ENCODE measurements at regions not wholly inside any gene's neighbourhood (a gene's known extent, or its start where the extent isn't known, plus 50 kb on each side); places are given as distances from the start of the nearest gene placed in this dataset.

GRCh38 chr5:72667708-72668107 lies 148.8 kb upstream of the TNPO1 start:
- WGBS = 95% methylated on average over 1 of the region's 1 CpG
- intact Hi-C loops (cut with DNase I) = no loop called here
- Histone ChIP-seq H3K9me3 (no peaks in the 10 kb centered on the region), H3K4me3 (no peak overlapping the region), H3K4me1 (peaks cover 0 to 5% (median 0%) of the 10 kb centered on the region in 4 donors), H3K36me3 (no peaks in the 10 kb centered on the region), H3K27ac (replicated peaks in 1 of 4) (no peak overlapping the region), H3K27me3 (no peaks in the 10 kb centered on the region)
- TF ChIP-seq POLR2AphosphoS5 (IDR thresholded peaks at IDR 0.05) (no peak), POLR2A (IDR thresholded peaks at IDR 0.05; ENCODE audit: low read depth) (no peak), EP300 (IDR thresholded peaks at IDR 0.05) (no peak), CTCF (IDR thresholded peaks at IDR 0.05) (no peak)
- no peak for DNase-seq (ENCODE audit: extremely low spot score)

- no peak overlapping the region for H3K27ac ChIP-seq (replicated peaks in 1 of 4)
- H3K4me3 ChIP-seq = no peak overlapping the region
- H3K27me3 ChIP-seq = no peaks in the 10 kb centered on the region
- peaks cover 0 to 18% (median 0%) of the 10 kb centered on the region in 4 donors for H3K4me1 ChIP-seq
- WGBS = 88% methylated on average over 7 of the region's 7 CpGs
- no peak for DNase-seq (ENCODE audit: extremely low spot score)
- H3K9me3 ChIP-seq = no peaks in the 10 kb centered on the region
- intact Hi-C loops (cut with DNase I) = no loop called here
- no peaks in the 10 kb centered on the region for H3K36me3 ChIP-seq
- TF ChIP-seq EP300 (IDR thresholded peaks at IDR 0.05) = no peak
Observed at GRCh38 chr5:72662936-72663335, 153.5 kb upstream of the TNPO1 start.

GRCh38 chr5:72662305-72662704 lies 154.2 kb upstream of the TNPO1 start:
- Histone ChIP-seq H3K9me3 (no peaks in the 10 kb centered on the region), H3K4me3 (no peak overlapping the region), H3K4me1 (peaks cover 0 to 18% (median 0%) of the 10 kb centered on the region in 4 donors), H3K36me3 (no peaks in the 10 kb centered on the region), H3K27ac (replicated peaks in 1 of 4) (no peak overlapping the region), H3K27me3 (no peaks in the 10 kb centered on the region)
- no peak for DNase-seq (ENCODE audit: extremely low spot score)
- 52% methylated on average over 3 of the region's 3 CpGs for WGBS
- TF ChIP-seq POLR2A (IDR thresholded peaks at IDR 0.05; ENCODE audit: low read depth) = no peak
- no peak for TF ChIP-seq CTCF (IDR thresholded peaks at IDR 0.05)
- no peak for TF ChIP-seq EP300 (IDR thresholded peaks at IDR 0.05)
- TF ChIP-seq POLR2AphosphoS5 (IDR thresholded peaks at IDR 0.05) = no peak
- intact Hi-C loops (cut with DNase I) = no loop called here

- no peak for DNase-seq (ENCODE audit: extremely low spot score)
- 60% methylated on average over 2 of the region's 2 CpGs for WGBS
- H3K4me1 ChIP-seq = peaks cover 0 to 18% (median 0%) of the 10 kb centered on the region in 4 donors
- no peaks in the 10 kb centered on the region for H3K27me3 ChIP-seq
- no peak overlapping the region for H3K27ac ChIP-seq (replicated peaks in 1 of 4)
- H3K9me3 ChIP-seq = no peaks in the 10 kb centered on the region
- no peak overlapping the region for H3K4me3 ChIP-seq
- H3K36me3 ChIP-seq = no peaks in the 10 kb centered on the region
- intact Hi-C loops (cut with DNase I) = no loop called here
- TF ChIP-seq POLR2A (IDR thresholded peaks at IDR 0.05; ENCODE audit: low read depth) (no peak), CTCF (IDR thresholded peaks at IDR 0.05) (no peak), POLR2AphosphoS5 (IDR thresholded peaks at IDR 0.05) (no peak), EP300 (IDR thresholded peaks at IDR 0.05) (no peak)
Observed at GRCh38 chr5:72661405-72661804, 154.2 kb upstream of the ZNF366 start.

- WGBS = 90% methylated on average over 4 of the region's 4 CpGs
- Histone ChIP-seq H3K4me1 (peaks cover 0 to 18% (median 0%) of the 10 kb centered on the region in 4 donors), H3K27me3 (no peaks in the 10 kb centered on the region), H3K27ac (replicated peaks in 1 of 4) (no peak overlapping the region), H3K4me3 (no peak overlapping the region), H3K36me3 (no peaks in the 10 kb centered on the region), H3K9me3 (no peaks in the 10 kb centered on the region)
- no peak for DNase-seq (ENCODE audit: extremely low spot score)
- TF ChIP-seq POLR2AphosphoS5 (IDR thresholded peaks at IDR 0.05) (no peak), POLR2A (IDR thresholded peaks at IDR 0.05; ENCODE audit: low read depth) (no peak), CTCF (IDR thresholded peaks at IDR 0.05) (no peak), EP300 (IDR thresholded peaks at IDR 0.05) (no peak)
- intact Hi-C loops (cut with DNase I) = no loop called here
Observed at GRCh38 chr5:72659726-72660125, 152.5 kb upstream of the ZNF366 start.

Data from esophagus muscularis mucosa (tissue), 4 donors.